ENCODE measurements at regions not wholly inside any gene's neighbourhood (a gene's known extent, or its start where the extent isn't known, plus 50 kb on each side); places are given as distances from the start of the nearest gene placed in this dataset.

- TF ChIP-seq CTCF (IDR thresholded peaks at IDR 0.05; ENCODE audit: insufficient read depth, low read depth, low read length, missing control alignments) = no peak
- no peak for DNase-seq (ENCODE audit: low read depth)
- H3K4me3 ChIP-seq (ENCODE audit: low read depth, low read length) = no peak overlapping the region
These were observed 87.8 kb upstream of the LPP start for GRCh38 chr3:188066141-188066540.

GRCh38 chr3:188067932-188068331 lies 86.0 kb upstream of the LPP start:
- no peak overlapping the region for H3K4me3 ChIP-seq (ENCODE audit: low read depth, low read length)
- no peak for DNase-seq (ENCODE audit: low read depth)
- no peak for TF ChIP-seq CTCF (IDR thresholded peaks at IDR 0.05; ENCODE audit: insufficient read depth, low read depth, low read length, missing control alignments)

GRCh38 chr3:188068342-188068741 lies 85.6 kb upstream of the LPP start:
- H3K4me3 ChIP-seq (ENCODE audit: low read depth, low read length) = no peak overlapping the region
- no peak for DNase-seq (ENCODE audit: low read depth)
- no peak for TF ChIP-seq CTCF (IDR thresholded peaks at IDR 0.05; ENCODE audit: insufficient read depth, low read depth, low read length, missing control alignments)

- no peak for TF ChIP-seq CTCF (IDR thresholded peaks at IDR 0.05; ENCODE audit: insufficient read depth, low read depth, low read length, missing control alignments)
- no peak overlapping the region for H3K4me3 ChIP-seq (ENCODE audit: low read depth, low read length)
- no peak for DNase-seq (ENCODE audit: low read depth)
These were observed 82.3 kb upstream of the LPP start for GRCh38 chr3:188071636-188072035.

- no peak overlapping the region for H3K4me3 ChIP-seq (ENCODE audit: low read depth, low read length)
- TF ChIP-seq CTCF (IDR thresholded peaks at IDR 0.05; ENCODE audit: insufficient read depth, low read depth, low read length, missing control alignments) = no peak
- no peak for DNase-seq (ENCODE audit: low read depth)
These were observed 77.8 kb upstream of the LPP start for GRCh38 chr3:188076176-188076575.

GRCh38 chr3:188077160-188077799 lies 76.7 kb upstream of the LPP start:
- DNase-seq (ENCODE audit: low read depth) = peak; percentile 35
- no peak overlapping the region for H3K4me3 ChIP-seq (ENCODE audit: low read depth, low read length)
- TF ChIP-seq CTCF (IDR thresholded peaks at IDR 0.05; ENCODE audit: insufficient read depth, low read depth, low read length, missing control alignments) = no peak

GRCh38 chr3:188080091-188080490 lies 73.9 kb upstream of the LPP start:
- no peak overlapping the region for H3K4me3 ChIP-seq (ENCODE audit: low read depth, low read length)
- no peak for DNase-seq (ENCODE audit: low read depth)
- TF ChIP-seq CTCF (IDR thresholded peaks at IDR 0.05; ENCODE audit: insufficient read depth, low read depth, low read length, missing control alignments) = no peak
